ENCODE measurements at regions not wholly inside any gene's neighbourhood (a gene's known extent, or its start where the extent isn't known, plus 50 kb on each side); places are given as distances from the start of the nearest gene placed in this dataset.

DNA sequence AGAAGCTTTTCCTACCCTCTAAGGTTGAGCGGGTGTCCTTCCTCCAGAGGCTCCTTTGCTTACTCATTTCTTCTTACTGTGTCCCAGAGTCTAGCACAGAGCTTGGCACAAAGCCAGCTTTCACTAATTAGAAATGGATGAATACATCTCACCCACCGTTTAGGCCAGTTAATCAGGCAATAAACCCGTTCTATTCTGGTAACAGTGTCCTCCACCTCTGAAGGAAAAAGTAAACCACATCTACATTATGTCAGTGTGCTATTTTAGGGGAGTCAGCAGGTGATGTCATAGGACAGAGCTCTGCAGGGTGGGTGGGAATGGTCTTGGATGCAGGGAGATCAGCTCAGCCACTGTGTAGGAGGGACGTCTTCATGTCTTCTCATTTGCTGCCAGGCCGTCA is 109.2 kb downstream of the OSTF1 start:
- Histone ChIP-seq H3K9me3 (ENCODE audit: low read length) (no peaks in the 10 kb centered on the region), H3K79me2 (replicated peaks; ENCODE audit: insufficient read depth, low read length) (no peaks in the 10 kb centered on the region), H3K9me2 (ENCODE audit: insufficient read depth, low read length) (no peaks in the 10 kb centered on the region), H3K4me3 (ENCODE audit: low read length) (no peak overlapping the region), H3K9ac (ENCODE audit: low read length) (no peak overlapping the region), H3K27me3 (ENCODE audit: insufficient read depth, low read depth, low read length) (no peaks in the 10 kb centered on the region), H2AFZ (ENCODE audit: low read depth, low read length) (no peak overlapping the region), H3F3A (ENCODE audit: insufficient read depth, low read length, poor library complexity, severe bottlenecking) (no peaks in the 10 kb centered on the region), H3K27ac (ENCODE audit: low read length) (no peak overlapping the region), H4K20me1 (ENCODE audit: insufficient read depth) (no peaks in the 10 kb centered on the region), H3K4me2 (ENCODE audit: low read length) (no peak overlapping the region), H3K36me3 (ENCODE audit: insufficient read depth, low read length) (no peaks in the 10 kb centered on the region)
- TF ChIP-seq RAD21 (conservative IDR thresholded peaks at IDR 0.05) (no peak), EZH2 (IDR thresholded peaks at IDR 0.05; ENCODE audit: borderline replicate concordance, insufficient read depth, low read length, poor library complexity, severe bottlenecking) (no peak), REST (IDR thresholded peaks at IDR 0.05; ENCODE audit: borderline replicate concordance) (no peak), EP300 (conservative IDR thresholded peaks at IDR 0.05; ENCODE audit: poor library complexity, severe bottlenecking) (no peak), TAF1 (IDR thresholded peaks at IDR 0.05; ENCODE audit: low read depth) (no peak), POLR2AphosphoS5 (IDR thresholded peaks at IDR 0.05) (no peak), MXI1 (conservative IDR thresholded peaks at IDR 0.05; ENCODE audit: poor library complexity, severe bottlenecking) (no peak), SMC3 (conservative IDR thresholded peaks at IDR 0.05; ENCODE audit: poor library complexity) (no peak)
- TF ChIP-seq, protein P1, sequence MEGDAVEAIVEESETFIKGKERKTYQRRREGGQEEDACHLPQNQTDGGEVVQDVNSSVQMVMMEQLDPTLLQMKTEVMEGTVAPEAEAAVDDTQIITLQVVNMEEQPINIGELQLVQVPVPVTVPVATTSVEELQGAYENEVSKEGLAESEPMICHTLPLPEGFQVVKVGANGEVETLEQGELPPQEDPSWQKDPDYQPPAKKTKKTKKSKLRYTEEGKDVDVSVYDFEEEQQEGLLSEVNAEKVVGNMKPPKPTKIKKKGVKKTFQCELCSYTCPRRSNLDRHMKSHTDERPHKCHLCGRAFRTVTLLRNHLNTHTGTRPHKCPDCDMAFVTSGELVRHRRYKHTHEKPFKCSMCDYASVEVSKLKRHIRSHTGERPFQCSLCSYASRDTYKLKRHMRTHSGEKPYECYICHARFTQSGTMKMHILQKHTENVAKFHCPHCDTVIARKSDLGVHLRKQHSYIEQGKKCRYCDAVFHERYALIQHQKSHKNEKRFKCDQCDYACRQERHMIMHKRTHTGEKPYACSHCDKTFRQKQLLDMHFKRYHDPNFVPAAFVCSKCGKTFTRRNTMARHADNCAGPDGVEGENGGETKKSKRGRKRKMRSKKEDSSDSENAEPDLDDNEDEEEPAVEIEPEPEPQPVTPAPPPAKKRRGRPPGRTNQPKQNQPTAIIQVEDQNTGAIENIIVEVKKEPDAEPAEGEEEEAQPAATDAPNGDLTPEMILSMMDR (IDR thresholded peaks at IDR 0.05; ENCODE audit: poor library complexity, severe bottlenecking) = no peak

GRCh38 chr9:75198436-75198835 is 110.1 kb downstream of the OSTF1 start:
- Histone ChIP-seq H3K27me3 (ENCODE audit: insufficient read depth, low read depth, low read length) (no peaks in the 10 kb centered on the region), H2AFZ (ENCODE audit: low read depth, low read length) (no peak overlapping the region), H3K36me3 (ENCODE audit: insufficient read depth, low read length) (no peaks in the 10 kb centered on the region), H3F3A (ENCODE audit: insufficient read depth, low read length, poor library complexity, severe bottlenecking) (no peaks in the 10 kb centered on the region), H3K4me3 (ENCODE audit: low read length) (no peak overlapping the region), H3K4me2 (ENCODE audit: low read length) (no peak overlapping the region), H3K27ac (ENCODE audit: low read length) (no peak overlapping the region), H3K9me2 (ENCODE audit: insufficient read depth, low read length) (no peaks in the 10 kb centered on the region), H3K9ac (ENCODE audit: low read length) (no peak overlapping the region), H4K20me1 (ENCODE audit: insufficient read depth) (no peaks in the 10 kb centered on the region), H3K9me3 (ENCODE audit: low read length) (no peaks in the 10 kb centered on the region), H3K79me2 (replicated peaks; ENCODE audit: insufficient read depth, low read length) (no peaks in the 10 kb centered on the region)
- TF ChIP-seq SMC3 (conservative IDR thresholded peaks at IDR 0.05; ENCODE audit: poor library complexity) = no peak
- TF ChIP-seq EZH2 (IDR thresholded peaks at IDR 0.05; ENCODE audit: borderline replicate concordance, insufficient read depth, low read length, poor library complexity, severe bottlenecking) = no peak
- TF ChIP-seq EP300 (conservative IDR thresholded peaks at IDR 0.05; ENCODE audit: poor library complexity, severe bottlenecking) = no peak
- no peak for TF ChIP-seq POLR2AphosphoS5 (IDR thresholded peaks at IDR 0.05)
- TF ChIP-seq TAF1 (IDR thresholded peaks at IDR 0.05; ENCODE audit: low read depth) = no peak
- TF ChIP-seq RAD21 (conservative IDR thresholded peaks at IDR 0.05) = no peak
- no peak for TF ChIP-seq MXI1 (conservative IDR thresholded peaks at IDR 0.05; ENCODE audit: poor library complexity, severe bottlenecking)
- no peak for TF ChIP-seq REST (IDR thresholded peaks at IDR 0.05; ENCODE audit: borderline replicate concordance)
- TF ChIP-seq, protein P1 (IDR thresholded peaks at IDR 0.05; ENCODE audit: poor library complexity, severe bottlenecking) = no peak
